DOHH2 (cell line): ENCODE measurements at regions not wholly inside any gene's neighbourhood (a gene's known extent, or its start where the extent isn't known, plus 50 kb on each side); places are given as distances from the start of the nearest gene placed in this dataset.

ENCODE experiments used
- H3F3A ChIP-seq: fragments of 200-600 bp; sonication (generic), shearing (Covaris generic); 2 replicates; pipeline ENCODE4 v1.6.0; 2016; ENCODE audit warnings: antibody characterized with exemption, mild to moderate bottlenecking; ENCODE audit not compliant: control insufficient read depth, insufficient read depth
- H3K27ac ChIP-seq: fragments of 200-600 bp; sonication (generic); 2 replicates; pipeline ENCODE4 v1.5.1; 2014; ENCODE audit warnings: low read depth, mild to moderate bottlenecking, low read length, moderate library complexity
- H3K27me3 ChIP-seq: fragments of 200-600 bp; sonication (generic); 2 replicates; pipeline ENCODE4 v1.6.1; 2014; ENCODE audit warnings: mild to moderate bottlenecking, low read length, mixed read lengths; ENCODE audit not compliant: control insufficient read depth
- H3K36me3 ChIP-seq: fragments of 200-600 bp; sonication (generic); 2 replicates; pipeline ENCODE4 v1.6.1; 2014; ENCODE audit warnings: mild to moderate bottlenecking, low read length, moderate library complexity, mixed read lengths; ENCODE audit not compliant: control insufficient read depth
- H3K4me1 ChIP-seq: fragments of 200-600 bp; sonication (generic); 2 replicates; pipeline ENCODE4 v1.6.1; 2014; ENCODE audit warnings: mild to moderate bottlenecking, low read length, mixed read lengths; ENCODE audit not compliant: control insufficient read depth
- H3K4me2 ChIP-seq: fragments of 200-600 bp; sonication (generic); 2 replicates; pipeline ENCODE4 v1.6.0; 2014; ENCODE audit warnings: mild to moderate bottlenecking, low read length, moderate library complexity
- H3K4me3 ChIP-seq: fragments of 200-600 bp; sonication (generic); 2 replicates; pipeline ENCODE4 v1.5.1; 2014; ENCODE audit warnings: mild to moderate bottlenecking, low read length, mixed read lengths
- H3K79me2 ChIP-seq: fragments of 200-600 bp; sonication (generic); 2 replicates; pipeline ENCODE4 v1.6.1; 2014; ENCODE audit warnings: mild to moderate bottlenecking, low read length, mixed read lengths; ENCODE audit not compliant: control insufficient read depth
- H3K9me2 ChIP-seq: fragments of 200-600 bp; sonication (generic); replicated peaks from 2 replicates; pipeline ENCODE4 v1.6.1; 2014; ENCODE audit warnings: mild to moderate bottlenecking, low read length, mixed read lengths; ENCODE audit not compliant: control insufficient read depth
- H3K9me3 ChIP-seq: fragments of 200-600 bp; sonication (generic); 2 replicates; pipeline ENCODE4 v1.6.1; 2014; ENCODE audit warnings: antibody characterized with exemption, low read length, mixed read lengths; ENCODE audit not compliant: control insufficient read depth, insufficient read depth
- H4K20me1 ChIP-seq: fragments of 200-600 bp; sonication (generic); 2 replicates; pipeline ENCODE4 v1.6.0; 2014; ENCODE audit warnings: low read depth, mild to moderate bottlenecking, antibody characterized with exemption, low read length, moderate library complexity; ENCODE audit not compliant: control insufficient read depth, insufficient read depth
- CTCF ChIP-seq: fragments of 200-600 bp; sonication (generic); IDR thresholded peaks from one replicate; pipeline ENCODE4 v1.5.1; 2014; ENCODE audit warnings: antibody characterized with exemption, mild to moderate bottlenecking, low read depth, low read length; ENCODE audit not compliant: poor library complexity, severe bottlenecking
- EZH2phosphoT487 ChIP-seq: fragments of 200-600 bp; sonication (generic); IDR thresholded peaks from 2 replicates; pipeline ENCODE4 v1.6.1; 2017; ENCODE audit warnings: borderline replicate concordance, mild to moderate bottlenecking, antibody characterized with exemption, low read length, moderate library complexity, mixed read lengths

- H3K36me3 ChIP-seq: no peaks in the 10 kb centered on the region
- H3K9me3 ChIP-seq: no peaks in the 10 kb centered on the region
- no peaks in the 10 kb centered on the region for H3K4me1 ChIP-seq
- H4K20me1 ChIP-seq: no peaks in the 10 kb centered on the region
- H3K4me3 ChIP-seq: no peak overlapping the region
- TF ChIP-seq EZH2phosphoT487 (no peak), CTCF (no peak)
- H3K79me2 ChIP-seq: no peaks in the 10 kb centered on the region
- H3K4me2 ChIP-seq: no peak overlapping the region
- no peaks in the 10 kb centered on the region for H3F3A ChIP-seq
- H3K27ac ChIP-seq: no peak overlapping the region
- no peaks in the 10 kb centered on the region for H3K9me2 ChIP-seq
- H3K27me3 ChIP-seq: no peaks in the 10 kb centered on the region
These were observed 970.6 kb downstream of the MRPL39 start for GRCh38 chr21:24636696-24637095.

GRCh38 chr21:24634749-24635148 is 972.5 kb downstream of the MRPL39 start:
- Histone ChIP-seq H3K4me3 (no peak overlapping the region), H3K79me2 (no peaks in the 10 kb centered on the region), H3K27ac (no peak overlapping the region), H3F3A (no peaks in the 10 kb centered on the region), H3K36me3 (no peaks in the 10 kb centered on the region), H3K27me3 (no peaks in the 10 kb centered on the region), H3K4me1 (no peaks in the 10 kb centered on the region), H4K20me1 (no peaks in the 10 kb centered on the region), H3K9me3 (no peaks in the 10 kb centered on the region), H3K4me2 (no peak overlapping the region), H3K9me2 (no peaks in the 10 kb centered on the region)
- TF ChIP-seq EZH2phosphoT487 (no peak), CTCF (no peak)

- Histone ChIP-seq H3K4me3 (no peak overlapping the region), H3K27me3 (no peaks in the 10 kb centered on the region), H3K4me2 (no peak overlapping the region), H3K4me1 (no peaks in the 10 kb centered on the region), H4K20me1 (no peaks in the 10 kb centered on the region), H3K79me2 (no peaks in the 10 kb centered on the region), H3K36me3 (no peaks in the 10 kb centered on the region), H3K9me2 (no peaks in the 10 kb centered on the region), H3F3A (no peaks in the 10 kb centered on the region), H3K27ac (no peak overlapping the region), H3K9me3 (no peaks in the 10 kb centered on the region)
- TF ChIP-seq EZH2phosphoT487 (no peak), CTCF (no peak)
These were observed 978.7 kb downstream of the MRPL39 start for GRCh38 chr21:24628536-24628935.

GRCh38 chr21:24628046-24628445 is 979.2 kb downstream of the MRPL39 start:
- Histone ChIP-seq H3K36me3 (no peaks in the 10 kb centered on the region), H4K20me1 (no peaks in the 10 kb centered on the region), H3K4me2 (no peak overlapping the region), H3K4me3 (no peak overlapping the region), H3K27me3 (no peaks in the 10 kb centered on the region), H3F3A (no peaks in the 10 kb centered on the region), H3K79me2 (no peaks in the 10 kb centered on the region), H3K9me3 (no peaks in the 10 kb centered on the region), H3K27ac (no peak overlapping the region), H3K4me1 (no peaks in the 10 kb centered on the region), H3K9me2 (no peaks in the 10 kb centered on the region)
- TF ChIP-seq EZH2phosphoT487 (no peak), CTCF (no peak)
